Esophagus squamous epithelium (tissue), 5 donors: ENCODE measurements at regions not wholly inside any gene's neighbourhood (a gene's known extent, or its start where the extent isn't known, plus 50 kb on each side); places are given as distances from the start of the nearest gene placed in this dataset.

Source experiments
- DNase-seq: peaks from one replicate; lab custom pipeline; 2025; lab: John Stamatoyannopoulos, UW
- H3K27ac ChIP-seq, 4 donors: fragments of 200-600 bp; sonication (generic); one replicate each; pipeline ENCODE4 v1.5.1; 2016 to 2019; ENCODE audit warnings: mild to moderate bottlenecking in 1 of 4
- H3K27me3 ChIP-seq, 4 donors: fragments of 200-600 bp; sonication (generic); 1 replicate in 3 of 4; 2 replicates in 1 of 4; pipeline versions ENCODE4 v1.5.1 to v1.6.0; 2017 to 2021; ENCODE audit warnings: antibody characterized with exemption in 1 of 4
- H3K36me3 ChIP-seq, 3 donors: fragments of 200-600 bp; sonication (generic); one replicate each; pipeline ENCODE4 v1.5.1; 2016 to 2019
- H3K4me1 ChIP-seq, 3 donors: fragments of 200-600 bp; sonication (generic); one replicate each; pipeline ENCODE4 v1.5.1; 2017 to 2019
- H3K4me3 ChIP-seq, 4 donors: fragments of 200-600 bp; sonication (generic); 1 replicate in 3 of 4; 2 replicates in 1 of 4; pipeline ENCODE4 v1.5.1; 2016 to 2019; ENCODE audit warnings: mild to moderate bottlenecking in 2 of 4, moderate library complexity in 1 of 4
- H3K9me3 ChIP-seq, 3 donors: fragments of 200-600 bp; sonication (generic); one replicate each; pipeline ENCODE4 v1.5.1; 2016 to 2019
- CTCF ChIP-seq, 6 experiments: fragments of 450-650 bp in 4 of 6; fragments of 200-600 bp in 2 of 6; sonication (generic) in 2 of 6; IDR thresholded peaks; one replicate each; pipeline ENCODE4 v1.5.1; 2016 to 2019; ENCODE audit warnings: antibody characterized with exemption in 6 of 6, mild to moderate bottlenecking in 4 of 6, moderate library complexity in 4 of 6
- POLR2A ChIP-seq, 4 donors: fragments of 450-650 bp; IDR thresholded peaks; one replicate each; pipeline ENCODE4 v1.6.1; 2017; ENCODE audit warnings: antibody characterized with exemption in 4 of 4, mild to moderate bottlenecking in 4 of 4, moderate library complexity in 3 of 4
- WGBS, 2 donors: methylation state at CpG; one replicate each; pipeline ENCODE4 v1.1.5; 2018; 5-methylcytosine and 5-hydroxymethylcytosine counted together
- intact Hi-C: fragments of 100-400 bp; cut with DNase I; formaldehyde crosslinking; loops from one replicate; pipeline ENCODE4 v1.15.0; 2022
- donor health status: DM: yes; HTN: yes; CAD: no.

- TF ChIP-seq CTCF (IDR thresholded peaks at IDR 0.05) (no peak), POLR2A (IDR thresholded peaks at IDR 0.05) (no peak)
- no peak for DNase-seq
- intact Hi-C loops = no loop called here
- WGBS, 2 donors = 65 to 83% methylated on average over 9 of the region's 9 CpGs
- no peaks in the 10 kb centered on the region for H3K4me1 ChIP-seq
- no peaks in the 10 kb centered on the region for H3K9me3 ChIP-seq
- H3K27ac ChIP-seq = no peak overlapping the region
- H3K27me3 ChIP-seq = no peaks in the 10 kb centered on the region
- no peak overlapping the region for H3K4me3 ChIP-seq
- no peaks in the 10 kb centered on the region for H3K36me3 ChIP-seq
Observed at GRCh38 chr6:156509496-156509895, 267.7 kb upstream of the ARID1B start.

GRCh38 chr6:156508923-156509322 lies 268.3 kb upstream of the ARID1B start:
- TF ChIP-seq POLR2A (IDR thresholded peaks at IDR 0.05) (no peak), CTCF (IDR thresholded peaks at IDR 0.05) (no peak)
- no peaks in the 10 kb centered on the region for H3K9me3 ChIP-seq
- no peak overlapping the region for H3K27ac ChIP-seq
- no peak for DNase-seq
- H3K36me3 ChIP-seq = no peaks in the 10 kb centered on the region
- WGBS, 2 donors = 49 to 70% methylated on average over 6 of the region's 6 CpGs
- H3K4me1 ChIP-seq = no peaks in the 10 kb centered on the region
- H3K27me3 ChIP-seq = no peaks in the 10 kb centered on the region
- no peak overlapping the region for H3K4me3 ChIP-seq
- intact Hi-C loops = no loop called here

GRCh38 chr6:156508126-156508525 lies 269.1 kb upstream of the ARID1B start:
- intact Hi-C loops = no loop called here
- no peaks in the 10 kb centered on the region for H3K36me3 ChIP-seq
- no peak for TF ChIP-seq CTCF (IDR thresholded peaks at IDR 0.05)
- TF ChIP-seq POLR2A (IDR thresholded peaks at IDR 0.05) = no peak
- H3K4me1 ChIP-seq = no peaks in the 10 kb centered on the region
- no peaks in the 10 kb centered on the region for H3K9me3 ChIP-seq
- 71 to 79% methylated on average over 5 of the region's 5 CpGs for WGBS, 2 donors
- H3K4me3 ChIP-seq = no peak overlapping the region
- no peak for DNase-seq
- no peak overlapping the region for H3K27ac ChIP-seq
- no peaks in the 10 kb centered on the region for H3K27me3 ChIP-seq

GRCh38 chr6:156507656-156508055 lies 269.5 kb upstream of the ARID1B start:
- Histone ChIP-seq H3K9me3 (no peaks in the 10 kb centered on the region), H3K4me1 (no peaks in the 10 kb centered on the region), H3K36me3 (no peaks in the 10 kb centered on the region), H3K27me3 (no peaks in the 10 kb centered on the region), H3K27ac (no peak overlapping the region), H3K4me3 (no peak overlapping the region)
- WGBS, 2 donors = 79 to 80% methylated on average over 14 to 15 of the region's 15 CpGs
- TF ChIP-seq CTCF (IDR thresholded peaks at IDR 0.05) = no peak
- TF ChIP-seq POLR2A (IDR thresholded peaks at IDR 0.05) = no peak
- no peak for DNase-seq
- intact Hi-C loops = no loop called here

DNA sequence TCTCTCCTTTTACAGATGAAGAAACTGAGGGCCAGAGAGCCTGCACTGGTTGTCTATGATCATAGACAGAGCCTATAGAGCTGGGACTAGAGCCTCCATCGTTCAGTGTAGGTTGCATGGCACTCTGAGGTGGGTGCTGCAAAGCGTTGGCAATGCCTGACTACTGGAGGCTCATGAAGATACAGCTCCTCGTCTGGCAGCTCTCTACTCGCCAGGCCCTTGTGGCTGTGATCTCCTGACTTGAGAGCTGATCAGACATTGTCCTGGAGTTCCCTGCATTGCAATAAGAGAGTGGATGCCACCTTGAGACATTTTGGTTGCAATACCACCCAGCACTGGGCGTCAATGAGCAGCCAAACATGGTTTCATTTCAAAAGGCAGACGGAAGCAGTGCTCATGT lies 270.1 kb upstream of the ARID1B start:
- no peaks in the 10 kb centered on the region for H3K27me3 ChIP-seq
- intact Hi-C loops = no loop called here
- H3K27ac ChIP-seq = no peak overlapping the region
- H3K9me3 ChIP-seq = no peaks in the 10 kb centered on the region
- H3K4me1 ChIP-seq = no peaks in the 10 kb centered on the region
- TF ChIP-seq POLR2A (IDR thresholded peaks at IDR 0.05) (no peak), CTCF (IDR thresholded peaks at IDR 0.05) (no peak)
- no peaks in the 10 kb centered on the region for H3K36me3 ChIP-seq
- WGBS, 2 donors = 54 to 56% methylated on average over 4 to 5 of the region's 6 CpGs
- no peak for DNase-seq
- no peak overlapping the region for H3K4me3 ChIP-seq
